ENCODE measurements at regions not wholly inside any gene's neighbourhood (a gene's known extent, or its start where the extent isn't known, plus 50 kb on each side); places are given as distances from the start of the nearest gene placed in this dataset.
"Not testable (repeated sequence)": the region's sequence is repeated elsewhere in the genome, so short reads cannot be mapped to it uniquely, and the experiment has no call there.

GRCh38 chr3:168939651-168940238 lies 723.8 kb downstream of the MECOM start:
- Mint-ChIP-seq H3K36me3 (ENCODE audit: low read depth) (no peaks in the 10 kb centered on the region), H3K27me3 (ENCODE audit: insufficient read depth) (no peaks in the 10 kb centered on the region), H3K4me1 (ENCODE audit: low read depth) (no peaks in the 10 kb centered on the region), H3K4me3 (no peak overlapping the region), H3K27ac (no peak overlapping the region), H3K9me3 (no peaks in the 10 kb centered on the region)
- no peak for DNase-seq
- TF ChIP-seq CTCF (IDR thresholded peaks at IDR 0.05) = no peak

GRCh38 chr3:168933614-168934013 lies 729.9 kb downstream of the MECOM start:
- peak overlapping the region; percentile 48 for H3K27ac Mint-ChIP-seq
- H3K4me1 Mint-ChIP-seq (ENCODE audit: low read depth) = peaks cover 10% of the 10 kb centered on the region; the same call in 1 of the 2 replicates
- no peak overlapping the region for H3K4me3 Mint-ChIP-seq
- no peak for TF ChIP-seq CTCF (IDR thresholded peaks at IDR 0.05)
- H3K36me3 Mint-ChIP-seq (ENCODE audit: low read depth) = peaks cover 10% of the 10 kb centered on the region
- H3K9me3 Mint-ChIP-seq = peaks cover 14% of the 10 kb centered on the region
- peaks cover 4% of the 10 kb centered on the region for H3K27me3 Mint-ChIP-seq (ENCODE audit: insufficient read depth)
- peak; percentile 62 for DNase-seq

- Mint-ChIP-seq H3K36me3 (ENCODE audit: low read depth) (peaks cover 10% of the 10 kb centered on the region), H3K9me3 (peaks cover 14% of the 10 kb centered on the region)
- not testable (repeated sequence) for H3K27ac Mint-ChIP-seq; H3K27me3 Mint-ChIP-seq (ENCODE audit: insufficient read depth); H3K4me3 Mint-ChIP-seq; DNase-seq; H3K4me1 Mint-ChIP-seq (ENCODE audit: low read depth)
Observed at GRCh38 chr3:168929997-168930396, 733.5 kb downstream of the MECOM start.

- Mint-ChIP-seq H3K4me3 (no peak overlapping the region), H3K27ac (no peak overlapping the region), H3K36me3 (ENCODE audit: low read depth) (no peaks in the 10 kb centered on the region), H3K27me3 (ENCODE audit: insufficient read depth) (peaks cover 4% of the 10 kb centered on the region), H3K4me1 (ENCODE audit: low read depth) (no peaks in the 10 kb centered on the region), H3K9me3 (no peaks in the 10 kb centered on the region; the same call in 1 of the 2 replicates)
- DNase-seq = no peak
- TF ChIP-seq CTCF (IDR thresholded peaks at IDR 0.05) = no peak
Observed at GRCh38 chr3:168926426-168926825, 737.1 kb downstream of the MECOM start.

GRCh38 chr3:168925568-168925967 lies 737.9 kb downstream of the MECOM start:
- H3K36me3 Mint-ChIP-seq (ENCODE audit: low read depth) = no peaks in the 10 kb centered on the region
- no peaks in the 10 kb centered on the region for H3K9me3 Mint-ChIP-seq
- no peak for TF ChIP-seq CTCF (IDR thresholded peaks at IDR 0.05)
- H3K27ac Mint-ChIP-seq = no peak overlapping the region
- peaks cover 4% of the 10 kb centered on the region for H3K27me3 Mint-ChIP-seq (ENCODE audit: insufficient read depth)
- no peak overlapping the region for H3K4me3 Mint-ChIP-seq
- DNase-seq = no peak
- no peaks in the 10 kb centered on the region for H3K4me1 Mint-ChIP-seq (ENCODE audit: low read depth)

GRCh38 chr3:168914662-168915061 lies 748.9 kb downstream of the MECOM start:
- Mint-ChIP-seq H3K27ac (no peak overlapping the region), H3K36me3 (ENCODE audit: low read depth) (no peaks in the 10 kb centered on the region), H3K4me1 (ENCODE audit: low read depth) (peaks cover 10% of the 10 kb centered on the region), H3K9me3 (no peaks in the 10 kb centered on the region), H3K27me3 (ENCODE audit: insufficient read depth) (no peaks in the 10 kb centered on the region), H3K4me3 (no peak overlapping the region)
- DNase-seq = peak; percentile 1
- no peak for TF ChIP-seq CTCF (IDR thresholded peaks at IDR 0.05)
